NCI-H146 treated with DMSO at 0.1 percent for 48 hours (cell line): ENCODE measurements at regions not wholly inside any gene's neighbourhood (a gene's known extent, or its start where the extent isn't known, plus 50 kb on each side); places are given as distances from the start of the nearest gene placed in this dataset.

Experiments
- DNase-seq: peaks from one replicate; lab custom pipeline; 2025; ENCODE audit not compliant: unreplicated experiment; lab: John Stamatoyannopoulos, UW

DNA sequence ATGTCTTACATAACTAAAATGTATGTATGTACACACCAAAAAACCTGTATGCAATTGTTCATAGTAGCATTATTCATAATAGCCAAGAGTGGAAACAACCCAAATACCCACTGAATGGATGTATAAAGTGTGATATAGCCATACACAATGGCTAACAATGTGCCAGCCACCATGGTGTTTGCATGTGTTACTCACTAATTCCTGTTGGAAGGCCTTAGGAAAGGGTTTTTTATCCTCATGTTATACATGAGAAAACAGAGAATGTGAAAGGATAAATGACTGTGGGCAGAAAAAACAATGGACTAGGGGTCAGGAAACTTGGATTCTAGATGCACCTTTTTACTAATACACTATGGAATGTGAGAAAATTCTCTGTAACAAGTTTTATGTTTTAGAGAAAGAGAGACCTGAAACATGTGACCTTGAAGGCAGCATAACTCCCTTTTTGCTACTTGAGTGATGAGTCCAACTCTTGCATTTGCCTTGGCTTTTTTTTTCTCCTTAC is 55.7 kb downstream of the TIGD2 start:
- no peak for DNase-seq

GRCh38 chr4:89171176-89171805 is 60.0 kb downstream of the TIGD2 start:
- DNase-seq, result peak; percentile 5

GRCh38 chr4:89172865-89173264 is 61.5 kb downstream of the TIGD2 start:
- DNase-seq, result no peak

DNA sequence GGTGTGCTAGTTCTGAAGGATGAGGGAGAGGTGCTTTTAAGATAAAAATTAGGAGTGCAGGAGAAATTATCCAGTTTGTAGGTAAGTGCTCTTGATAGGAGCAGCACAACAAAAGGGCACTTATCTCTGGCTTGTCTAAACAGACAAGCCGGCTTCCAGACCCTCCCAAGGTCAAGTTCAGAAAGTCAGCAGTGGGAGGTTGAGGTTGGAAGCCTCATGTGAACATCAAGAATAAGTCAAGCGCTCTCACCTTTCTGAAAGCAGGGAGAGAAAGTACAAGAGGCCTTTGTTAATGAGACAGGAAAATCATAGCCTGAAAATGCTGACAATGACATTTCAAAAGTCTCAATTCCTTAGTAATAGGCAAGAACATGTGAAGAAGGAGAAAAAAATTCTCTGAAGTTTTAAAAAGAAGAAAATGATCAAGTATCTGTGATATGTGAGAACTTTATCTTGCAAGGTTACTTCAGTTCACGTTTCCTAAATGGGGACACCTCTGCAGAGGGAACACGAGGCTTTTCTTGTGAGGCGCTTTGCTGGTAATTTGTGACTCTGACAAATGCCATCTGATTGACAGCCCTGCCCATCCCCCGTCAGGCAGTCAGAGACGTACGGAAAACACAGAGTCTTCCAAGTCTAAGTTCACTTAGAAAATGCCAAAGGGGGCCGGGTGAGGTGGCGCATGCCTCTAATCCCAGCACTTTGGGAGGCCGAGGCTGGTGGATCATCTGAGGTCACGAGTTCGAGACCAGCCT is 62.2 kb downstream of the TIGD2 start:
- no peak for DNase-seq

DNA sequence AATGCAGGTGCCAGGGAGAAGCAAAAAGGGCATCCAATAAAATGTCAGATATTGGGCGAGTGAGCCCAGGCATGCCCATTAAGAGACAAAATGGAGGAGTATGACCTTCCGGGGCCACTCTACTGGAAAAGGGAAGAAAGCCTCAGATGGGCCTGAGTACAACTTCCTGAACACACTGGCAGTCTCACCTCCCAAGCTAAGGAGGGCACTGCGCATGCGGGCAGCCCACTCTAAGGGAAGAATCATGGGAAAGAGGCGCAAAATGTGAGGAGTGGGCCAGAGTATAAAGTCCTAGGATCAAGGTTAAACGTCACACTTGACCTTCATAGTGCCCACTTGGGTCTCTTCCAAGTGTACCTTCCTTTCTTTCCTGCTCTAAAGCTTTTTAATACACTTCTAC is 63.5 kb downstream of the TIGD2 start:
- no peak for DNase-seq

- DNase-seq, result no peak
Observed at GRCh38 chr4:89175611-89176010, 64.3 kb downstream of the TIGD2 start.

DNA sequence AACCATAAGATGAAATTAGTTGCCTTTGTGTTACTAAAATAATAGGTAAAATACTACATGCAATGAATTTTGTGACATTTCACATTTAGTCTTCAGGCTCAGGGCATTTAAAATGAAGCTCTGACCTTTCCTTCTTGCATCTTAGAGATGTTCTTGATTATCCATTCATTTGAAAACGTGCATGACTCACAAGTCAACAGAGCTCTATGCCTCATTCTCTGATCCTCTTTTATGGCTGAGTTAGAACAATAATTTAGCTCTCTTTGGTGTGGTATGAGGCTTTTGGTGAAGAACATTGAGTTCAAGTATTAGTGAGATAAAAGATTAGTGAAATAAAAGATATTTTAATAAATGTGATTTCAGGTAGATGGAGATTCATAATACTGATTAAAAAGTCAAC is 66.5 kb downstream of the TIGD2 start:
- DNase-seq, result no peak

DNA sequence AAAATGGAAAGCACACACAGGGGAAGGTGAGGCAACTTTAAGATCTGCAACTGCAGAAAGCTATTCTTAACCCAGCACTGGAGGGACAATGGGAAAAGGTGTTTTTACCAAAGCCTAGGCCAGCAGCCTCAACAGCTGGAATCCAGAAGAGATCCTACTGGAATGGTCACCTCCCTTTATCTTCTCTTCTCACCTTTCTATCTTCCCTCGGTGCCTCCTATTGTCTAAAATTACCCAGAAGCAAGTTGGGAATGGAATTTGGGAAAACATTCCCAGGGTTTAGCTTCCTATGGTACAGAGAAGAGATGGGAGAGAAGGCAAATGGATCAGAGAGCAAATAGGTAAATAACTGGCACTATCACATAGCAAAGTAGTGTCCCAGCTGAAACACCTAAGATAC is 73.1 kb downstream of the TIGD2 start:
- no peak for DNase-seq
